Left ventricle myocardium inferior (tissue), 1 donor: ENCODE measurements at regions not wholly inside any gene's neighbourhood (a gene's known extent, or its start where the extent isn't known, plus 50 kb on each side); places are given as distances from the start of the nearest gene placed in this dataset.

Source experiments
- DNase-seq: peaks from one replicate; pipeline ENCODE4 v3.0.0-alpha.2; 2020
- H3K27ac ChIP-seq: fragments of 200-600 bp; replicated peaks from 2 replicates; pipeline ENCODE4 v1.8.0; 2021
- H3K27me3 ChIP-seq: fragments of 200-600 bp; 2 replicates; pipeline ENCODE4 v1.8.0; 2021; ENCODE audit warnings: low read depth
- H3K36me3 ChIP-seq: fragments of 200-600 bp; 2 replicates; pipeline ENCODE4 v1.8.0; 2021
- H3K4me1 ChIP-seq: fragments of 200-600 bp; 2 replicates; pipeline ENCODE4 v1.8.0; 2021
- H3K4me3 ChIP-seq: fragments of 200-600 bp; 2 replicates; pipeline ENCODE4 v1.8.0; 2021; ENCODE audit warnings: mild to moderate bottlenecking, moderate library complexity
- H3K9me3 ChIP-seq: fragments of 200-600 bp; replicated peaks from 2 replicates; pipeline ENCODE4 v1.8.0; 2021
- CTCF ChIP-seq: fragments of 200-600 bp; IDR thresholded peaks from 2 replicates; pipeline ENCODE4 v1.8.0; 2021; ENCODE audit warnings: antibody characterized with exemption, mild to moderate bottlenecking, borderline replicate concordance
- intact Hi-C: fragments of 100-400 bp; cut with micrococcal nuclease; formaldehyde crosslinking; loops from one replicate; pipeline ENCODE4 v1.11.0; 2022
- donor health status: DM: no; HTN: yes; CAD: no; lungs with severe emphysema.

DNA sequence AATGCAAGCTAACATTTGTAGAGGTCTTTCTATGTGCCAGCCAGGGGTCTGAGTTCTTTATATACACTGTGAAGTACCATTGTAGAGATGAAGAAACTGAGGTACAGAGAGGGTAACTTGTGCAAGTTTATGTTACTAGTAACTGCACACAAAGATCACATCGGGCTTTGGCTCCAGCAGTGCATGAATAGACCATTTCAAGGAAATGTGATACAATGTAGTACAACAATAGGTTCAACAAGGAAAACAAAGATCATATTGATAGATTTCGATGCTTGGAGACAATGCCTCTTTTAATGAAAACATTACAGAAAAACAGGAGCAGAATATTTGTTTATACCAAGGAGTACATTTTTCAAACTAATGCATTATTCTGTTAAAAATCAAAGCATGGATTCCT, 115.3 kb downstream of the POLR2M start:
- Histone ChIP-seq H3K9me3 (no peaks in the 10 kb centered on the region), H3K27ac (no peak overlapping the region), H3K4me1 (no peaks in the 10 kb centered on the region), H3K4me3 (no peak overlapping the region), H3K36me3 (no peaks in the 10 kb centered on the region), H3K27me3 (no peaks in the 10 kb centered on the region)
- TF ChIP-seq CTCF = no peak
- intact Hi-C loops = no loop called here
- no peak for DNase-seq

DNA sequence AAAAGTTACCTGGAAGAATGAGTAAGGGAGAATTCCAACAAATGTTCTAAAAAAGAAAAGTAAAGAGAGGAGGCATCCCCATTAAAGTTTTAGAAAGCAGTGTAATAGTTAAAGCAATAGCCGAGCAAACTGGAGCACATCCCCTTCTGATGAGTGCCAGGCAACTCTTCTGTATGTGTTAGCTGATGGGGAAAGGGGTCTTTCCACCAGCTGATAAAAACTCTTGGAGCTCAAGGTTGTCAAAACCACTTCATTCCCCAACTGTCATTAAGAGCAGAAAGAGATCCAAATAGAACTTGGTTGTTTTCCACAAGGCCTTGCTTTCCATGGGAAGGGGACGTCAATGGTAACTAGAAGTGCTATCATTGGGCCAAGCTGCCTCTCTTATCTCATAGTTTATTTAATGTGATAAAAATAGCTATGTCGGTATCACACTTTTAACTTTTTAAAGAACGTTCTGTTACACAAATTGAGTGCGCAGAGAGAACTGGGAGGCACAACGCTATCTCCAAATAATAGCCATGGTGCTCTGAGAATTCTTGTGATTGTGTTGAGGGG, 116.9 kb downstream of the POLR2M start:
- no peak overlapping the region for H3K4me3 ChIP-seq
- DNase-seq = no peak
- no peaks in the 10 kb centered on the region for H3K27me3 ChIP-seq
- no peaks in the 10 kb centered on the region for H3K4me1 ChIP-seq
- intact Hi-C loops = no loop called here
- H3K36me3 ChIP-seq = no peaks in the 10 kb centered on the region
- no peaks in the 10 kb centered on the region for H3K9me3 ChIP-seq
- peak overlapping the region; percentile 9 for H3K27ac ChIP-seq
- TF ChIP-seq CTCF = no peak

DNA sequence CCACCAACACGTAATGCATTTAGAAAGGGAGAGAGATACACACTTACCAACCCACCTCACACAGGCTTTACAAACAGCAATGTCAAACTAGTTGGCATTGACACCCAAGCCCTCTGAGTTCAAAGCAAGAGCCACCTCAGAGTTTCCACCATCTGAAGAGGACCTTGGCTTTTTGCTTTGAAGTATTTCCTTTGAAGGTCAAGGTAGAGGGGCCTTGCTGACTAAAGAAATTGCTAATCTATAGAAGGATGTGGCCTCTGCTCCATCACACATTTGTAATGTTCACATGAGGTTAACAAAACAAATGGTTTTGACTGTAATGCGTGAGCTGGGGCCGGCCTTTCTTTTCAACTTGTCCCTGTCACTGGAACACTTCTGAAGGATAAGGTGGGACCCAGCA, 117.7 kb downstream of the POLR2M start:
- TF ChIP-seq CTCF = no peak
- Histone ChIP-seq H3K4me3 (no peak overlapping the region), H3K27me3 (no peaks in the 10 kb centered on the region), H3K9me3 (no peaks in the 10 kb centered on the region), H3K4me1 (no peaks in the 10 kb centered on the region), H3K36me3 (no peaks in the 10 kb centered on the region), H3K27ac (no peak overlapping the region)
- intact Hi-C loops = no loop called here
- no peak for DNase-seq

DNA sequence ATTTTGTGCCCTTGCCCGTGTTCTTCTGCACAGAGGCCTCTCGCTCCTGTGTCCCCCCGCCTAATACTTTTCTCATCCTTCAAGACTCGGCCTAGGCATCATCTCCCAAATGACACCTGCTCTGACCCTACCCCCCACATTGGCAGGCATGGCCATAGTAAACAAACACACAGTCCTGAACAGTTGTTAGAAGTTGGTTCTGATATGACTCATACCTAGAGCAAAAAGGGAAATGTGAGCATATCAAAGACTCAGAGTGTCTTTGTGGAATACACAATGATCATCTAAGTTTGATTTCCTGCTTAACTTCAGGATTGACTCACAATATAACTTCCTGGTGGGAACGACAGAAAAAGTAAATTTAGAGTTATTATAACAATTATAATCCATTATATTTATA, 120.5 kb downstream of the POLR2M start:
- H3K36me3 ChIP-seq = no peaks in the 10 kb centered on the region
- no peak for TF ChIP-seq CTCF

GRCh38 chr15:57827971-57828370, 121.5 kb downstream of the POLR2M start:
- no peak for TF ChIP-seq CTCF
- Histone ChIP-seq H3K36me3 (no peaks in the 10 kb centered on the region), H3K27ac (no peak overlapping the region), H3K4me1 (no peaks in the 10 kb centered on the region), H3K9me3 (no peaks in the 10 kb centered on the region), H3K4me3 (no peak overlapping the region), H3K27me3 (no peaks in the 10 kb centered on the region)
- intact Hi-C loops = no loop called here
- DNase-seq = no peak

More for the DNA sequence above, 120.5 kb downstream of the POLR2M start:
- DNase-seq = no peak
- Histone ChIP-seq H3K9me3 (no peaks in the 10 kb centered on the region), H3K4me1 (no peaks in the 10 kb centered on the region), H3K4me3 (no peak overlapping the region), H3K27me3 (no peaks in the 10 kb centered on the region), H3K27ac (no peak overlapping the region)
- intact Hi-C loops = no loop called here
